ENCODE measurements at regions not wholly inside any gene's neighbourhood (a gene's known extent, or its start where the extent isn't known, plus 50 kb on each side); places are given as distances from the start of the nearest gene placed in this dataset.

DNA sequence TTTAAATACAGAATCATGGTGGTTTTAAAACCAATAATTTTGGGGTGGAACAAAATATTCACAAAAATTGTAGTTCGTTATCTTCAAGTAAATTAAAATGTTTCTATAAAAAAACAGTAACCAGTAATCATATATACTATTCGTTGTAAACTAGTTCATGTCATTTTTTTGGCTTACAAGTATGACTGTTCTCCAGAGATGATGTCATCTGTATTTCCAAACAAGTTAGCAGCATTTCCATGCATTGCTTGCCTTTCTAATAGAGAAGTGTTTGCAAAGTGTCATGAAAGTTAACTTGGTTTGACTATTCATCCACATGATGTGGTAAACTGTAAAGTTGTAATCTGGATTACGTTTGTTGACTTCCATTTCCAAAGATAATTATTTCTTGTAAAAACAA, 717.9 kb upstream of the ADAMTS16 start:
- H3K27ac Mint-ChIP-seq (ENCODE audit: unreplicated experiment): no peak overlapping the region
- ChIA-PET CTCF (no interaction called here), POLR2A (no interaction called here)
- no peak for DNase-seq
- Histone ChIP-seq H3K9me3 (no peaks in the 10 kb centered on the region), H3K4me3 (ENCODE audit: low read depth, low read length) (no peak overlapping the region), H3K4me1 (no peaks in the 10 kb centered on the region), H3K27me3 (replicated peaks; ENCODE audit: control insufficient read depth, insufficient read depth, low read length) (no peaks in the 10 kb centered on the region), H3K36me3 (ENCODE audit: control insufficient read depth, insufficient read depth, low read length) (no peaks in the 10 kb centered on the region)
- no peak overlapping the region for H3K4me3 Mint-ChIP-seq (ENCODE audit: unreplicated experiment)
- no peaks in the 10 kb centered on the region for H3K4me1 Mint-ChIP-seq (ENCODE audit: low read depth, unreplicated experiment)
- peaks cover 3% of the 10 kb centered on the region for H3K27me3 Mint-ChIP-seq (ENCODE audit: insufficient read depth, unreplicated experiment)
- TF ChIP-seq, protein P1, sequence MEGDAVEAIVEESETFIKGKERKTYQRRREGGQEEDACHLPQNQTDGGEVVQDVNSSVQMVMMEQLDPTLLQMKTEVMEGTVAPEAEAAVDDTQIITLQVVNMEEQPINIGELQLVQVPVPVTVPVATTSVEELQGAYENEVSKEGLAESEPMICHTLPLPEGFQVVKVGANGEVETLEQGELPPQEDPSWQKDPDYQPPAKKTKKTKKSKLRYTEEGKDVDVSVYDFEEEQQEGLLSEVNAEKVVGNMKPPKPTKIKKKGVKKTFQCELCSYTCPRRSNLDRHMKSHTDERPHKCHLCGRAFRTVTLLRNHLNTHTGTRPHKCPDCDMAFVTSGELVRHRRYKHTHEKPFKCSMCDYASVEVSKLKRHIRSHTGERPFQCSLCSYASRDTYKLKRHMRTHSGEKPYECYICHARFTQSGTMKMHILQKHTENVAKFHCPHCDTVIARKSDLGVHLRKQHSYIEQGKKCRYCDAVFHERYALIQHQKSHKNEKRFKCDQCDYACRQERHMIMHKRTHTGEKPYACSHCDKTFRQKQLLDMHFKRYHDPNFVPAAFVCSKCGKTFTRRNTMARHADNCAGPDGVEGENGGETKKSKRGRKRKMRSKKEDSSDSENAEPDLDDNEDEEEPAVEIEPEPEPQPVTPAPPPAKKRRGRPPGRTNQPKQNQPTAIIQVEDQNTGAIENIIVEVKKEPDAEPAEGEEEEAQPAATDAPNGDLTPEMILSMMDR (IDR thresholded peaks at IDR 0.05; ENCODE audit: insufficient read depth in 1 of 2, low read depth in 1 of 2, low read length in 1 of 2, severe bottlenecking in 1 of 2, unreplicated experiment in 1 of 2): no peak
- no TSS peak for BruUV-seq (replicated peaks)
- intact Hi-C loops (cut with micrococcal nuclease; ENCODE audit: unreplicated experiment): no loop called here
- H3K36me3 Mint-ChIP-seq (ENCODE audit: insufficient read depth, unreplicated experiment): no peaks in the 10 kb centered on the region
- no peaks in the 10 kb centered on the region for H3K9me3 Mint-ChIP-seq (ENCODE audit: unreplicated experiment)

DNA sequence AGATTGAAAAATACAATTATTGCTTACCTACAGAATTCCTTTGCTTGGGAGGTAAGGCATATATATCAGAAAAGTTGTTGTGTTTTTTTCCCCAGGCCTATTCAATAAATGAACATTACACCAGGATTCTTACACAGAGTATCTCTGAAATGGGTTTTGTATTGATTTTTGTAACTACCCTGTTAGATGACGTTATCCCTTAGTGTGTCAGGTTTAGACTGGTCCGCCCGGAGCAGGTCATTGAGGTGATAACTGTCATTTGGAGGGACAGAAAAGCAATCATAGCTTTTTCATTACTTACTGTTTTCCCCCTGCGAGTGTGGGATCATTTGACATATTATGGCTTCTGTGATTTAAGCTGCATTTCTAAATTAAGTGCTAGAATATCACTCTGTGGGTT, 715.2 kb upstream of the ADAMTS16 start:
- Histone ChIP-seq H3K27me3 (replicated peaks; ENCODE audit: control insufficient read depth, insufficient read depth, low read length) (no peaks in the 10 kb centered on the region), H3K36me3 (ENCODE audit: control insufficient read depth, insufficient read depth, low read length) (no peaks in the 10 kb centered on the region), H3K4me1 (no peaks in the 10 kb centered on the region), H3K4me3 (ENCODE audit: low read depth, low read length) (no peak overlapping the region), H3K9me3 (no peaks in the 10 kb centered on the region)
- H3K36me3 Mint-ChIP-seq (ENCODE audit: insufficient read depth, unreplicated experiment): no peaks in the 10 kb centered on the region
- intact Hi-C loops (cut with micrococcal nuclease; ENCODE audit: unreplicated experiment): no loop called here
- TF ChIP-seq, protein P1 (IDR thresholded peaks at IDR 0.05; ENCODE audit: insufficient read depth in 1 of 2, low read depth in 1 of 2, low read length in 1 of 2, severe bottlenecking in 1 of 2, unreplicated experiment in 1 of 2): no peak
- H3K27me3 Mint-ChIP-seq (ENCODE audit: insufficient read depth, unreplicated experiment): peaks cover 3% of the 10 kb centered on the region
- no peaks in the 10 kb centered on the region for H3K4me1 Mint-ChIP-seq (ENCODE audit: low read depth, unreplicated experiment)
- H3K9me3 Mint-ChIP-seq (ENCODE audit: unreplicated experiment): no peaks in the 10 kb centered on the region
- no peak overlapping the region for H3K27ac Mint-ChIP-seq (ENCODE audit: unreplicated experiment)
- POLR2A ChIA-PET: no interaction called here
- no TSS peak for BruUV-seq (replicated peaks)
- CTCF ChIA-PET: no interaction called here
- DNase-seq: no peak
- H3K4me3 Mint-ChIP-seq (ENCODE audit: unreplicated experiment): no peak overlapping the region

DNA sequence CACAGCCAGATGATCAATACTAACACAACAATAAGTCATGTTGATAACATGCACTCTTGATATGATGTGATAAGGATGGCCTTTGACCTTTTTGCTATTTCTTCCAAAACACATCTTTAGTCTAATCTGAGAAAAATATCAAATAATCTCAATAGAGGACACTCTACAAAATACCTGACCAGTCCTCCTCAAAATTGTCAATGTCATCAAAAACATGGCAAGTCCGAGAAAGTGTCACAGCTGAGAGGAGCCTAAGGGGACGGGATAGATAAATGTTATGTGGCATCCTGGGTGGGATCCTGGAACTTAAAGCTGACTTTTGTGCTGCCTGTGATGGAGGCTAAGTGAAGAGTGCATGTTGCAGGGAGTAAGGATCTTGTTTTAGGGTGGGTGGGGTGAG, 699.6 kb upstream of the ADAMTS16 start:
- Histone ChIP-seq H3K9me3 (no peaks in the 10 kb centered on the region), H3K27me3 (replicated peaks; ENCODE audit: control insufficient read depth, insufficient read depth, low read length) (no peaks in the 10 kb centered on the region), H3K4me1 (no peaks in the 10 kb centered on the region), H3K36me3 (ENCODE audit: control insufficient read depth, insufficient read depth, low read length) (no peaks in the 10 kb centered on the region), H3K4me3 (ENCODE audit: low read depth, low read length) (no peak overlapping the region)
- Mint-ChIP-seq H3K4me1 (ENCODE audit: low read depth, unreplicated experiment) (no peaks in the 10 kb centered on the region), H3K9me3 (ENCODE audit: unreplicated experiment) (no peaks in the 10 kb centered on the region), H3K36me3 (ENCODE audit: insufficient read depth, unreplicated experiment) (no peaks in the 10 kb centered on the region), H3K27ac (ENCODE audit: unreplicated experiment) (no peak overlapping the region), H3K4me3 (ENCODE audit: unreplicated experiment) (no peak overlapping the region), H3K27me3 (ENCODE audit: insufficient read depth, unreplicated experiment) (no peaks in the 10 kb centered on the region)
- no peak for DNase-seq
- TF ChIP-seq, protein P1 (IDR thresholded peaks at IDR 0.05; ENCODE audit: insufficient read depth in 1 of 2, low read depth in 1 of 2, low read length in 1 of 2, severe bottlenecking in 1 of 2, unreplicated experiment in 1 of 2): no peak
- no TSS peak for BruUV-seq (replicated peaks)
- intact Hi-C loops (cut with micrococcal nuclease; ENCODE audit: unreplicated experiment): no loop called here
- POLR2A ChIA-PET: no interaction called here
- CTCF ChIA-PET: interaction anchor here (0.7 kb wide), 1 partner anchor 397 kb away, joined by 3 read pairs; no protein-coding TSS in a partner anchor

Measured in Caco-2 (cell line).